PC-9 (cell line): ENCODE measurements at regions not wholly inside any gene's neighbourhood (a gene's known extent, or its start where the extent isn't known, plus 50 kb on each side); places are given as distances from the start of the nearest gene placed in this dataset.

Source experiments
- EZH2 ChIP-seq: fragments of 200-600 bp; sonication (generic); IDR thresholded peaks from 2 replicates; pipeline ENCODE4 v1.8.0; 2017; ENCODE audit warnings: antibody characterized with exemption, low read depth
- TF ChIP-seq, protein P1 (sequence below): fragments of 200-600 bp; sonication (generic); conservative IDR thresholded peaks from 2 replicates; pipeline ENCODE4 v1.6.1; 2017; ENCODE audit warnings: mixed run types, antibody characterized with exemption, mild to moderate bottlenecking, moderate library complexity

DNA sequence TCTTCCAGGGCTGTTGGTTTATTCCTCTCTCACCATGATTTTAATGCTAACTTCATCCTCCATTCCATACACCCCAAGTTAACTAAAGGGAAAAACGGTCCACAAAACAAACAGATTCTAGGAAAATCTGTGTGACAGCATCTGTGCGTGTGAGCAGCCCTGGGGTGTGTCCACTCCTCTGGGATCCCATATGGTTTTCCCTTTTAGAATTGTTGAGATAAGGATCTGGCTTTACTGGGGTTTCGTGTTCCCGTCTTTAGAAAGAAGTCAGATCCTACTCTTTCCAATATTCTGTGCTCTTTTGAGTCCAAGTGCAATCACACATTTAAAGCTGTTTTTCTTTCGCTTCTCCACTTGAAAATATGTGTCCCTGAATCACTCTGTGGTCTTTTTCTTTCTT, 257.1 kb downstream of the KLF6 start:
- TF ChIP-seq, protein P1, sequence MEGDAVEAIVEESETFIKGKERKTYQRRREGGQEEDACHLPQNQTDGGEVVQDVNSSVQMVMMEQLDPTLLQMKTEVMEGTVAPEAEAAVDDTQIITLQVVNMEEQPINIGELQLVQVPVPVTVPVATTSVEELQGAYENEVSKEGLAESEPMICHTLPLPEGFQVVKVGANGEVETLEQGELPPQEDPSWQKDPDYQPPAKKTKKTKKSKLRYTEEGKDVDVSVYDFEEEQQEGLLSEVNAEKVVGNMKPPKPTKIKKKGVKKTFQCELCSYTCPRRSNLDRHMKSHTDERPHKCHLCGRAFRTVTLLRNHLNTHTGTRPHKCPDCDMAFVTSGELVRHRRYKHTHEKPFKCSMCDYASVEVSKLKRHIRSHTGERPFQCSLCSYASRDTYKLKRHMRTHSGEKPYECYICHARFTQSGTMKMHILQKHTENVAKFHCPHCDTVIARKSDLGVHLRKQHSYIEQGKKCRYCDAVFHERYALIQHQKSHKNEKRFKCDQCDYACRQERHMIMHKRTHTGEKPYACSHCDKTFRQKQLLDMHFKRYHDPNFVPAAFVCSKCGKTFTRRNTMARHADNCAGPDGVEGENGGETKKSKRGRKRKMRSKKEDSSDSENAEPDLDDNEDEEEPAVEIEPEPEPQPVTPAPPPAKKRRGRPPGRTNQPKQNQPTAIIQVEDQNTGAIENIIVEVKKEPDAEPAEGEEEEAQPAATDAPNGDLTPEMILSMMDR = no peak
- no peak for TF ChIP-seq EZH2
